WI38 (cell line): ENCODE measurements at regions not wholly inside any gene's neighbourhood (a gene's known extent, or its start where the extent isn't known, plus 50 kb on each side); places are given as distances from the start of the nearest gene placed in this dataset.
"Not testable (repeated sequence)": the region's sequence is repeated elsewhere in the genome, so short reads cannot be mapped to it uniquely, and the experiment has no call there.

ENCODE experiments used
- H3K4me3 ChIP-seq: 2 replicates; pipeline ENCODE4 v1.5.1; 2011; ENCODE audit warnings: low read depth, mild to moderate bottlenecking, control low read depth, low read length
- CTCF ChIP-seq: IDR thresholded peaks from 2 replicates; pipeline ENCODE4 v1.5.1; 2012; ENCODE audit warnings: low read depth, mild to moderate bottlenecking, control low read depth, low read length

- no peak overlapping the region for H3K4me3 ChIP-seq
- no peak for TF ChIP-seq CTCF
Measured at GRCh38 chr6:85240787-85241385, 209.0 kb upstream of the NT5E start.

GRCh38 chr6:85237478-85237877, 212.4 kb upstream of the NT5E start:
- no peak for TF ChIP-seq CTCF

GRCh38 chr6:85236636-85237035, 213.2 kb upstream of the NT5E start:
- H3K4me3 ChIP-seq = no peak overlapping the region
- TF ChIP-seq CTCF = no peak

More at GRCh38 chr6:85237478-85237877, 212.4 kb upstream of the NT5E start:
- H3K4me3 ChIP-seq = no peak overlapping the region

GRCh38 chr6:85227345-85227744, 222.5 kb upstream of the NT5E start:
- H3K4me3 ChIP-seq = not testable (repeated sequence)

- H3K4me3 ChIP-seq = not testable (repeated sequence)
Measured at GRCh38 chr6:85212794-85213193, 237.1 kb upstream of the NT5E start.

GRCh38 chr6:85195243-85195642, 254.6 kb upstream of the NT5E start:
- no peak overlapping the region for H3K4me3 ChIP-seq

GRCh38 chr6:85193339-85193738, 256.5 kb upstream of the NT5E start:
- no peak for TF ChIP-seq CTCF
- H3K4me3 ChIP-seq = no peak overlapping the region

More at GRCh38 chr6:85195243-85195642, 254.6 kb upstream of the NT5E start:
- TF ChIP-seq CTCF = no peak

- TF ChIP-seq CTCF = no peak
Measured at GRCh38 chr6:85192596-85192995, 257.3 kb upstream of the NT5E start.

More at GRCh38 chr6:85192596-85192995, 257.3 kb upstream of the NT5E start:
- no peak overlapping the region for H3K4me3 ChIP-seq
